Fibroblast of pulmonary artery (primary cell): ENCODE measurements at regions not wholly inside any gene's neighbourhood (a gene's known extent, or its start where the extent isn't known, plus 50 kb on each side); places are given as distances from the start of the nearest gene placed in this dataset.

ENCODE experiments used
- DNase-seq: peaks from one replicate; pipeline ENCODE4 v3.0.0-alpha.2; 2010; ENCODE audit warnings: low read depth
- H3K4me3 ChIP-seq: replicated peaks from 2 replicates; pipeline ENCODE4 v1.5.1; 2011; ENCODE audit warnings: low read depth, mild to moderate bottlenecking, control low read depth, low read length, moderate library complexity
- TF ChIP-seq, protein P1 (sequence below): IDR thresholded peaks from 2 replicates; pipeline ENCODE4 v1.5.1; 2011; ENCODE audit warnings: mild to moderate bottlenecking, control low read depth, low read length, inconsistent platforms; ENCODE audit errors: missing control alignments

DNA sequence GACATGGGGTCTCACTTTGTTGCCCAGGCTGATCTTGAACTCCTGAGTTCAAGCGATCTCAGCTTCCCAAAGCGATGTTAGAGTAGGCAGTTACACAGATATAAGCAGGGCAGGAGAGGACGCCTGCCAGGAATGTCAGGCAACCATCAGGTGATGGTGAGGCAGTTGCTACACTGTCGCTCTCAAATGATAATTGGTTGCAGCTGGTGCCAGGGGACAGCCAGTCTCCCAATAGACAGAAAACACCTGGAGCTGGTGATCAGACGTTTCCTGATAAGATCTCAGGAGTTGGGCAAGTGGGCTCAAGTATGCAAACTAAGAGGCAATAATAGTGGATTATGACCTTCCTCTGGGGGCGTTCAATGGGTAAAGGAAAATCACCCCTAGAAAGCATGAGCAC is 163.1 kb upstream of the RGPD4 start:
- H3K4me3 ChIP-seq, result no peak overlapping the region
- TF ChIP-seq, protein P1, sequence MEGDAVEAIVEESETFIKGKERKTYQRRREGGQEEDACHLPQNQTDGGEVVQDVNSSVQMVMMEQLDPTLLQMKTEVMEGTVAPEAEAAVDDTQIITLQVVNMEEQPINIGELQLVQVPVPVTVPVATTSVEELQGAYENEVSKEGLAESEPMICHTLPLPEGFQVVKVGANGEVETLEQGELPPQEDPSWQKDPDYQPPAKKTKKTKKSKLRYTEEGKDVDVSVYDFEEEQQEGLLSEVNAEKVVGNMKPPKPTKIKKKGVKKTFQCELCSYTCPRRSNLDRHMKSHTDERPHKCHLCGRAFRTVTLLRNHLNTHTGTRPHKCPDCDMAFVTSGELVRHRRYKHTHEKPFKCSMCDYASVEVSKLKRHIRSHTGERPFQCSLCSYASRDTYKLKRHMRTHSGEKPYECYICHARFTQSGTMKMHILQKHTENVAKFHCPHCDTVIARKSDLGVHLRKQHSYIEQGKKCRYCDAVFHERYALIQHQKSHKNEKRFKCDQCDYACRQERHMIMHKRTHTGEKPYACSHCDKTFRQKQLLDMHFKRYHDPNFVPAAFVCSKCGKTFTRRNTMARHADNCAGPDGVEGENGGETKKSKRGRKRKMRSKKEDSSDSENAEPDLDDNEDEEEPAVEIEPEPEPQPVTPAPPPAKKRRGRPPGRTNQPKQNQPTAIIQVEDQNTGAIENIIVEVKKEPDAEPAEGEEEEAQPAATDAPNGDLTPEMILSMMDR, result no peak

DNA sequence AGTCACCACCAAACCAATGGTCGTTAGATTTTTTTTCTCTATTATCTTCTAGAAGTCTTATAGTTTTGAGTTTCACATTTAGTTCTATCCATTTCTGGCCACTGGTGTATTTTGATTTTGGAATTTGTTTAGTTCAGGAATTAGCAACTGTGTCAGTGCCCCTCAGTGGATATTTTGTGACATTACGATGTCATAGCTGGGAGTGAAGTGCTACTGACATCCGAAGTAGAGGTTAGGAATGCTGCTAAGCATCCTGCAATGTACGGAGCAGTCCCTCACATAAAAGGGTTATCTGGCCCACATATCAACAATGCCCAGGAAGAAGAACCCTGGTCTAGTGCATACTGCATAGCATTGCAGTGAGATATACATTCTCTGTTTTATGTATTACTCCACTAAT is 157.4 kb upstream of the RGPD4 start:
- H3K4me3 ChIP-seq, result no peak overlapping the region
- TF ChIP-seq, protein P1, result peak; percentile 44
- DNase-seq, result peak; percentile 65

More for the DNA sequence above, 163.1 kb upstream of the RGPD4 start:
- no peak for DNase-seq

DNA sequence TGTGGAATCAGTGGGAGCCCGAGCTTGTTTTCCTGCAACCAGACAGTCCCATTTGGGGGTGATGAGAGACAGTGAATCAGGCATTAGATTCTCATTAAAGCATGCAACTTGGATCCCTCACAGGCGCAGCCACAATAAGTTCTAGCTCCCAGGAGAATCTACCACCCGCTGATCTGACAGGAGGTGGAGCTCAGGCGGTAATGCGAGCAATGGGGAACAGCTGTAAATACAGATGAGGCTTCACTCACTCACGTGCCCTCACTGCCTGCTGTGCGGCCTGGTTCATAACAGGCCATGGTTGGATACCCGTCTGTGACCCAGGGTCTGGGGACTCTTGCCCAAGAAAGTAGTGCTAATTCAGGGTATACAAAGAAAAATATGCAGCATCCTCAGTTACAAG is 144.8 kb upstream of the RGPD4 start:
- TF ChIP-seq, protein P1, result no peak
- no peak overlapping the region for H3K4me3 ChIP-seq
- DNase-seq, result no peak

DNA sequence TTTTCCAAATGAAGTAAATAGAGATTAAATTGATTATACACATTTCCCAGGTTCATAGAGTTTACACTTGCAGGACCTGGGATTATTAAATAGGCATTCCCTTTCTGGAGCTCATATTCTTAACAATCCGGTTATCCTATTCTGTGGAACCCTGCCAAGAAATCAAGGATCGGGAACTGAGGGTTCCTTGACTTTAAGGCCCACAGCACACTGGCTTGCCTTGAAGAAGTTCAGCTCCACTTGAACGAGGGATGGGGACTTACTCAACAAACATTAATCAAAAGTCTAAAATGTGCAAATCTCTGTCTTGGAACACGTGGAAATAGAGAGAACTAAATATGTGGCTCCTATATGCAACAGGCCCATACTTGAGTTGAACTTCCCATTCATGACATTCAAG is 142.3 kb upstream of the RGPD4 start:
- H3K4me3 ChIP-seq, result no peak overlapping the region
- DNase-seq, result no peak
- TF ChIP-seq, protein P1, result no peak

DNA sequence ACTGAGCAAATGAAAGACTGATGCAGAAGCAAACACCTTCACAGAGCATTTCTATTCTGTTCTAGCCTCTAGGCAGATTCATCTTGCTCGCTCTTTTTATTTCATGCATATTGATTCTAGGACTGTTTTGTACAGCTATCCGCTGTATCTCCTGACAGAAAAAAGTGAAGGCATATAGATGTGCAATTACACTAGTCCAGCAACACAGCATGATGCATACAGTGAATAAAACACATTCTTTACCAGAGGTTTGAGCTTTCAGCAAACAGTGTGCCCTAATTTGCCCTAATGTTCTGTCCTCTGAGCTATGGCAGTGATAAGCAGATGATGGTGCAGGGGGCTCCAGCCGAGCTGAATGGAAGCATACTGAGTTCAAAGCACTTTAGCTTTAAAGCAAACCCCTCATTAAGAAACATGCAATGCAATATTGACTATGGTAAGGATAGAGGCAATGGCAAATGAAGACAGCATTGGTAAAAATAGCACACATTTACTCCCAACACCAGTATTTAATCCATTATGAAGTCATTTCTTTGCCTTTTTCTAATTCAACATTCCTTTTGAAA is 141.2 kb upstream of the RGPD4 start:
- DNase-seq, result no peak
- H3K4me3 ChIP-seq, result no peak overlapping the region
- TF ChIP-seq, protein P1, result no peak

DNA sequence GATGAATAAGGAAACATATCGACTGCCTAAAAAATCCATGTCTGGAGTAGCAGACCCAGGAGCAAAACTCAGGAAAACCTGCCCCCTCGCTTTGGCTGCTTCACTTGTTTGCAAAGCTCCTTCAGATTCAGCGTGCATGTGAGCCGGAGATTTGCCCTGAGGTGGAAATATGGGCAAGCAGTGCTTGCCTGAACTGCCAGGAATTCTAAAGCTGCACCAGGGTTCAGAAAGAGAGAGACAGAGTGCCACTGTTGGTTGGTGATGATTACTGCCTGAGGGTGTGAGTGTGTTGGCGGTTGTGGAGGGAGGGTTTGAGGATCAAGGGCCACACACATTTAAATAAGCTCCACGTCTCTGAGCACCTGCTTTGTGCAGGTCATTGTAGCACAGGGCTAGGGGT is 139.6 kb upstream of the RGPD4 start:
- DNase-seq, result no peak
- TF ChIP-seq, protein P1, result no peak
- no peak overlapping the region for H3K4me3 ChIP-seq

DNA sequence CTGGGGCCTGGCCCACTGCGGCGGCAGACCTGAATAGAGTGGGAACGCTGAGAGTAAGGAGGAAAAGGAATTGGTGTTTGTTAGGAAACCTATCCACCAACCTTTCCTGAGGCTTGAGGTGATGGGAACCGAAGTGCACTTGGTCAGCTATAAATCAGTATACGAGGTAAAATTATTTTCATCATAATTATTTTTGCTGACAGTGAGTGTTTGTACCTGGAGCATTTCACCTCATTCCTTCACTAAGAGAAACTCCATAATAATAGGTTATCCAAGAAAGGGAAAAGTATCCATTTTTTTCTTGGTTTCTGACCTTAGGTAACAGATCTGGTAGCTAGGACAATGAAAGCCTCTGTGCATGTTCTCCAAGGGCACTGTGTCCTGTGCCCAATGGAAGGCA is 138.6 kb upstream of the RGPD4 start:
- DNase-seq, result no peak
- TF ChIP-seq, protein P1, result no peak
- no peak overlapping the region for H3K4me3 ChIP-seq
